Natural killer cell (primary cell): ENCODE measurements at regions not wholly inside any gene's neighbourhood (a gene's known extent, or its start where the extent isn't known, plus 50 kb on each side); places are given as distances from the start of the nearest gene placed in this dataset.

ENCODE experiments used
- ATAC-seq, 3 donors: fragments of 150-1000 bp in 2 of 3; fragments of 200-7000 bp in 1 of 3; cut with Tn5 transposase; 1 replicate in 1 of 3; 2 replicates in 2 of 3; pipeline ENCODE4 v1.10.0; 2021; ENCODE audit warnings: mild to moderate bottlenecking in 2 of 3, moderate library complexity in 2 of 3
- DNase-seq, 2 donors: peaks; one replicate each; pipeline versions ENCODE4 v3.0.0 to v3.0.0-alpha.2; 2013 to 2021; ENCODE audit warnings: mixed read lengths in 1 of 2
- H3K27ac ChIP-seq: one replicate; pipeline ENCODE4 v1.5.1; 2013; ENCODE audit warnings: mild to moderate bottlenecking, low read length
- H3K27me3 ChIP-seq: one replicate; pipeline ENCODE4 v1.6.1; 2013; ENCODE audit warnings: low read length; ENCODE audit not compliant: control insufficient read depth, insufficient read depth
- H3K36me3 ChIP-seq: one replicate; pipeline ENCODE4 v1.6.1; 2013; ENCODE audit warnings: low read length; ENCODE audit not compliant: control insufficient read depth, insufficient read depth
- H3K4me1 ChIP-seq: one replicate; pipeline ENCODE4 v1.6.1; 2013; ENCODE audit warnings: low read length; ENCODE audit not compliant: control insufficient read depth, insufficient read depth
- H3K4me3 ChIP-seq: one replicate; pipeline ENCODE4 v1.5.1; 2013; ENCODE audit warnings: low read length
- H3K9me3 ChIP-seq: one replicate; pipeline ENCODE4 v1.6.1; 2013; ENCODE audit warnings: low read length; ENCODE audit not compliant: control insufficient read depth, insufficient read depth
- H3K27ac Mint-ChIP-seq, 2 donors: one replicate each; pipeline ENCODE4 v1.8.0; 2022; ENCODE audit warnings: mild to moderate bottlenecking in 2 of 2, mixed read lengths in 2 of 2, moderate library complexity in 1 of 2
- H3K27me3 Mint-ChIP-seq, 2 donors: one replicate each; pipeline ENCODE4 v1.8.0; 2022; ENCODE audit warnings: low read depth in 2 of 2, mixed read lengths in 2 of 2
- H3K36me3 Mint-ChIP-seq: one replicate; pipeline ENCODE4 v1.8.0; 2022; ENCODE audit warnings: mixed read lengths
- H3K4me1 Mint-ChIP-seq, 2 donors: one replicate each; pipeline ENCODE4 v1.8.0; 2022; ENCODE audit warnings: mixed read lengths in 2 of 2
- H3K4me3 Mint-ChIP-seq: one replicate; pipeline ENCODE4 v1.8.0; 2022; ENCODE audit warnings: mild to moderate bottlenecking, moderate library complexity, mixed read lengths
- H3K9me3 Mint-ChIP-seq, 2 donors: one replicate each; pipeline ENCODE4 v1.8.0; 2022; ENCODE audit warnings: mixed read lengths in 2 of 2
- CTCF ChIP-seq: fragments of 200-600 bp; IDR thresholded peaks from one replicate; pipeline ENCODE4 v1.8.0; 2022; ENCODE audit warnings: antibody characterized with exemption
- WGBS: methylation state at CpG from one replicate; pipeline ENCODE4 v1.1.7; 2013; ENCODE audit warnings: missing lambda C conversion rate; ENCODE audit not compliant: insufficient coverage; 5-methylcytosine and 5-hydroxymethylcytosine counted together
- intact Hi-C: fragments of 100-400 bp; cut with micrococcal nuclease; formaldehyde crosslinking; loops from one replicate; pipeline ENCODE4 v1.14.2; 2022

GRCh38 chr4:120005527-120005926 is 61.1 kb downstream of the MAD2L1 start:
- H3K36me3 Mint-ChIP-seq: no peaks in the 10 kb centered on the region
- H3K27me3 ChIP-seq: no peaks in the 10 kb centered on the region
- DNase-seq: no peak

GRCh38 chr4:120005076-120005475 is 61.6 kb downstream of the MAD2L1 start:
- Mint-ChIP-seq H3K27ac (no peak overlapping the region), H3K4me3 (no peak overlapping the region), H3K4me1 (no peaks in the 10 kb centered on the region), H3K9me3 (no peaks in the 10 kb centered on the region), H3K27me3 (no peaks in the 10 kb centered on the region), H3K36me3 (no peaks in the 10 kb centered on the region)
- Histone ChIP-seq H3K4me3 (no peak overlapping the region), H3K27me3 (no peaks in the 10 kb centered on the region), H3K4me1 (no peaks in the 10 kb centered on the region), H3K36me3 (no peaks in the 10 kb centered on the region), H3K27ac (no peak overlapping the region), H3K9me3 (no peaks in the 10 kb centered on the region)
- intact Hi-C loops: no loop called here
- ATAC-seq: no peak
- no peak for DNase-seq
- TF ChIP-seq CTCF: no peak
- 81% methylated on average over 2 of the region's 2 CpGs for WGBS

More at GRCh38 chr4:120005527-120005926, 61.1 kb downstream of the MAD2L1 start:
- Histone ChIP-seq H3K9me3 (no peaks in the 10 kb centered on the region), H3K27ac (no peak overlapping the region), H3K4me3 (no peak overlapping the region), H3K36me3 (no peaks in the 10 kb centered on the region), H3K4me1 (no peaks in the 10 kb centered on the region)
- ATAC-seq: no peak
- Mint-ChIP-seq H3K4me3 (no peak overlapping the region), H3K9me3 (no peaks in the 10 kb centered on the region), H3K4me1 (no peaks in the 10 kb centered on the region), H3K27ac (no peak overlapping the region), H3K27me3 (no peaks in the 10 kb centered on the region)
- TF ChIP-seq CTCF: no peak
- intact Hi-C loops: no loop called here

- H3K36me3 Mint-ChIP-seq: no peaks in the 10 kb centered on the region
- no peaks in the 10 kb centered on the region for H3K27me3 Mint-ChIP-seq
- no peak overlapping the region for H3K4me3 ChIP-seq
- H3K9me3 Mint-ChIP-seq: no peaks in the 10 kb centered on the region
- no peaks in the 10 kb centered on the region for H3K36me3 ChIP-seq
- H3K27me3 ChIP-seq: no peaks in the 10 kb centered on the region
- no peak for TF ChIP-seq CTCF
- no peak overlapping the region for H3K27ac ChIP-seq
- intact Hi-C loops: no loop called here
- no peaks in the 10 kb centered on the region for H3K9me3 ChIP-seq
- H3K27ac Mint-ChIP-seq: no peak overlapping the region
- H3K4me1 Mint-ChIP-seq: no peaks in the 10 kb centered on the region
- H3K4me3 Mint-ChIP-seq: no peak overlapping the region
- ATAC-seq: no peak
- H3K4me1 ChIP-seq: no peaks in the 10 kb centered on the region
- DNase-seq: no peak
- WGBS: 70% methylated on average over 4 of the region's 4 CpGs
These were observed 62.6 kb downstream of the MAD2L1 start for GRCh38 chr4:120004054-120004453.

- ATAC-seq: no peak
- WGBS: 86% methylated on average over 3 of the region's 3 CpGs
- intact Hi-C loops: no loop called here
- H3K36me3 ChIP-seq: no peaks in the 10 kb centered on the region
- DNase-seq: no peak
- no peaks in the 10 kb centered on the region for H3K9me3 ChIP-seq
- no peaks in the 10 kb centered on the region for H3K27me3 ChIP-seq
- Mint-ChIP-seq H3K27ac (no peak overlapping the region), H3K36me3 (no peaks in the 10 kb centered on the region), H3K27me3 (no peaks in the 10 kb centered on the region), H3K4me1 (no peaks in the 10 kb centered on the region), H3K9me3 (no peaks in the 10 kb centered on the region), H3K4me3 (no peak overlapping the region)
- no peaks in the 10 kb centered on the region for H3K4me1 ChIP-seq
- H3K4me3 ChIP-seq: no peak overlapping the region
- H3K27ac ChIP-seq: no peak overlapping the region
- no peak for TF ChIP-seq CTCF
These were observed 63.5 kb downstream of the MAD2L1 start for GRCh38 chr4:120003193-120003592.
